ENCODE measurements at regions not wholly inside any gene's neighbourhood (a gene's known extent, or its start where the extent isn't known, plus 50 kb on each side); places are given as distances from the start of the nearest gene placed in this dataset.

GRCh38 chr9:118568704-118569103 lies 800.5 kb downstream of the BRINP1 start:
- TF ChIP-seq ATF2 (IDR thresholded peaks at IDR 0.05; ENCODE audit: low read length) = no peak
- TF ChIP-seq NR2C2 (IDR thresholded peaks at IDR 0.05; ENCODE audit: borderline replicate concordance, control insufficient read depth, insufficient read length, low read depth) = no peak
- TF ChIP-seq RFX5 (IDR thresholded peaks at IDR 0.05; ENCODE audit: low read depth, low read length) = no peak
- TF ChIP-seq, protein P1, sequence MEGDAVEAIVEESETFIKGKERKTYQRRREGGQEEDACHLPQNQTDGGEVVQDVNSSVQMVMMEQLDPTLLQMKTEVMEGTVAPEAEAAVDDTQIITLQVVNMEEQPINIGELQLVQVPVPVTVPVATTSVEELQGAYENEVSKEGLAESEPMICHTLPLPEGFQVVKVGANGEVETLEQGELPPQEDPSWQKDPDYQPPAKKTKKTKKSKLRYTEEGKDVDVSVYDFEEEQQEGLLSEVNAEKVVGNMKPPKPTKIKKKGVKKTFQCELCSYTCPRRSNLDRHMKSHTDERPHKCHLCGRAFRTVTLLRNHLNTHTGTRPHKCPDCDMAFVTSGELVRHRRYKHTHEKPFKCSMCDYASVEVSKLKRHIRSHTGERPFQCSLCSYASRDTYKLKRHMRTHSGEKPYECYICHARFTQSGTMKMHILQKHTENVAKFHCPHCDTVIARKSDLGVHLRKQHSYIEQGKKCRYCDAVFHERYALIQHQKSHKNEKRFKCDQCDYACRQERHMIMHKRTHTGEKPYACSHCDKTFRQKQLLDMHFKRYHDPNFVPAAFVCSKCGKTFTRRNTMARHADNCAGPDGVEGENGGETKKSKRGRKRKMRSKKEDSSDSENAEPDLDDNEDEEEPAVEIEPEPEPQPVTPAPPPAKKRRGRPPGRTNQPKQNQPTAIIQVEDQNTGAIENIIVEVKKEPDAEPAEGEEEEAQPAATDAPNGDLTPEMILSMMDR (IDR thresholded peaks at IDR 0.05 in 2 of 3, conservative IDR thresholded peaks at IDR 0.05 in 1 of 3; ENCODE audit: control insufficient read depth in 2 of 3, extremely low read depth in 1 of 3, insufficient read depth in 1 of 3, low read depth in 3 of 3, low read length in 3 of 3) = no peak
- TF ChIP-seq EZH2 (IDR thresholded peaks at IDR 0.05; ENCODE audit: borderline replicate concordance, control insufficient read depth, low read depth, low read length) = no peak
- TF ChIP-seq YY1 (IDR thresholded peaks at IDR 0.05; ENCODE audit: low read depth, low read length) = no peak
- no peak for TF ChIP-seq CBX3 (IDR thresholded peaks at IDR 0.05; ENCODE audit: borderline replicate concordance, low read depth)
- TF ChIP-seq EP300 (IDR thresholded peaks at IDR 0.05; ENCODE audit: borderline replicate concordance in 1 of 2, control insufficient read depth in 1 of 2, low read depth in 2 of 2, low read length in 2 of 2) = no peak
- no peak for TF ChIP-seq ZBTB33 (IDR thresholded peaks at IDR 0.05)
- no peak for TF ChIP-seq YBX1 (IDR thresholded peaks at IDR 0.05)
- TF ChIP-seq E2F4 (IDR thresholded peaks at IDR 0.05; ENCODE audit: low read depth, low read length) = no peak
- no peak for TF ChIP-seq POLR2AphosphoS2 (IDR thresholded peaks at IDR 0.05; ENCODE audit: low read depth, low read length)

Measured in GM12878 (cell line).